ENCODE measurements at regions not wholly inside any gene's neighbourhood (a gene's known extent, or its start where the extent isn't known, plus 50 kb on each side); places are given as distances from the start of the nearest gene placed in this dataset.

- no peaks in the 10 kb centered on the region for H3K36me3 ChIP-seq (ENCODE audit: control insufficient read depth in 2 of 2, insufficient read depth in 1 of 2, low read length in 2 of 2)
- no peak overlapping the region for H3K27ac ChIP-seq (ENCODE audit: extremely low read depth, low read depth, low read length)
- H3K9me3 ChIP-seq (ENCODE audit: control insufficient read depth, insufficient read depth, low read depth, low read length), result no peaks in the 10 kb centered on the region
- H3K4me1 ChIP-seq (ENCODE audit: control insufficient read depth, insufficient read depth, low read length), result no peaks in the 10 kb centered on the region
- H3K4me3 ChIP-seq (ENCODE audit: low read depth, low read length), result no peak overlapping the region
- POLR2A ChIA-PET, result no interaction called here
- CTCF ChIA-PET, result no interaction called here
- no peak for TF ChIP-seq ZNF600 (tag by site-specific recombination; IDR thresholded peaks at IDR 0.05)
- no peak for TF ChIP-seq FEZF1 (tag by site-specific recombination; IDR thresholded peaks at IDR 0.05)
- no peak for TF ChIP-seq PBX3 (CRISPR knock-in tag; IDR thresholded peaks at IDR 0.05)
- TF ChIP-seq TCF7L2 (IDR thresholded peaks at IDR 0.05; ENCODE audit: borderline replicate concordance, low read depth, low read length), result no peak
- TF ChIP-seq ZNF426 (tag by site-specific recombination; IDR thresholded peaks at IDR 0.05), result no peak
- no peak for TF ChIP-seq ZFP3 (tag by site-specific recombination; IDR thresholded peaks at IDR 0.05; ENCODE audit: low read depth)
- TF ChIP-seq ZNF169 (tag by site-specific recombination; IDR thresholded peaks at IDR 0.05), result no peak
- TF ChIP-seq SCRT2 (tag by site-specific recombination; IDR thresholded peaks at IDR 0.05), result no peak
- TF ChIP-seq WT1 (tag by site-specific recombination; IDR thresholded peaks at IDR 0.05), result no peak
- no peak for TF ChIP-seq ZFP41 (tag by site-specific recombination; IDR thresholded peaks at IDR 0.05; ENCODE audit: borderline replicate concordance)
- TF ChIP-seq ZNF239 (tag by site-specific recombination; IDR thresholded peaks at IDR 0.05), result no peak
- TF ChIP-seq ZNF19 (tag by site-specific recombination; IDR thresholded peaks at IDR 0.05; ENCODE audit: low read depth), result no peak
Observed at GRCh38 chr10:117610321-117610720, 67.8 kb downstream of the EMX2 start.

- Histone ChIP-seq H3K4me3 (ENCODE audit: low read depth, low read length) (no peak overlapping the region), H3K9me3 (ENCODE audit: control insufficient read depth, insufficient read depth, low read depth, low read length) (no peaks in the 10 kb centered on the region), H3K4me1 (ENCODE audit: control insufficient read depth, insufficient read depth, low read length) (no peaks in the 10 kb centered on the region), H3K27ac (ENCODE audit: extremely low read depth, low read depth, low read length) (no peak overlapping the region), H3K36me3 (ENCODE audit: control insufficient read depth in 2 of 2, insufficient read depth in 1 of 2, low read length in 2 of 2) (no peaks in the 10 kb centered on the region)
- no peak for TF ChIP-seq SP7 (tag by site-specific recombination; IDR thresholded peaks at IDR 0.05)
- no peak for TF ChIP-seq ZFP41 (tag by site-specific recombination; IDR thresholded peaks at IDR 0.05; ENCODE audit: borderline replicate concordance)
- no peak for TF ChIP-seq SETDB1 (IDR thresholded peaks at IDR 0.05; ENCODE audit: insufficient read length, low read length)
- no peak for TF ChIP-seq ZNF645 (tag by site-specific recombination; IDR thresholded peaks at IDR 0.05)
- TF ChIP-seq ZBTB17 (tag by site-specific recombination; IDR thresholded peaks at IDR 0.05), result no peak
- TF ChIP-seq MZF1 (tag by site-specific recombination; IDR thresholded peaks at IDR 0.05; ENCODE audit: borderline replicate concordance), result no peak
- no peak for TF ChIP-seq ZNF18 (tag by site-specific recombination; IDR thresholded peaks at IDR 0.05)
- TF ChIP-seq ZNF549 (tag by site-specific recombination; IDR thresholded peaks at IDR 0.05), result no peak
- TF ChIP-seq ZNF692 (tag by site-specific recombination; IDR thresholded peaks at IDR 0.05), result no peak
- TF ChIP-seq ZNF280D (tag by site-specific recombination; IDR thresholded peaks at IDR 0.05), result no peak
- no peak for TF ChIP-seq ZNF777 (tag by site-specific recombination; IDR thresholded peaks at IDR 0.05; ENCODE audit: borderline replicate concordance)
- no peak for TF ChIP-seq ZNF121 (tag by site-specific recombination; IDR thresholded peaks at IDR 0.05)
- TF ChIP-seq ZNF26 (tag by site-specific recombination; IDR thresholded peaks at IDR 0.05), result no peak
- no peak for TF ChIP-seq ZNF830 (tag by site-specific recombination; IDR thresholded peaks at IDR 0.05; ENCODE audit: low read depth)
- TF ChIP-seq ZFP3 (tag by site-specific recombination; IDR thresholded peaks at IDR 0.05; ENCODE audit: low read depth), result no peak
- CTCF ChIA-PET, result no interaction called here
- POLR2A ChIA-PET, result no interaction called here
Observed at GRCh38 chr10:117612113-117612512, 69.6 kb downstream of the EMX2 start.
